Testis (tissue), 2 donors: ENCODE measurements at regions not wholly inside any gene's neighbourhood (a gene's known extent, or its start where the extent isn't known, plus 50 kb on each side); places are given as distances from the start of the nearest gene placed in this dataset.

Experiments used
- DNase-seq: peaks from one replicate; pipeline ENCODE4 v3.0.0-alpha.2; 2019
- H3K27ac ChIP-seq, 2 donors: fragments of 200-600 bp; sonication (generic); one replicate each; pipeline ENCODE4 v1.5.1; 2019
- H3K27me3 ChIP-seq: fragments of 200-600 bp; sonication (generic); one replicate; pipeline ENCODE4 v1.5.1; 2019
- H3K36me3 ChIP-seq: fragments of 200-600 bp; sonication (generic); one replicate; pipeline ENCODE4 v1.5.1; 2017; ENCODE audit warnings: low read depth; ENCODE audit errors: missing control alignments
- H3K4me1 ChIP-seq: fragments of 200-600 bp; sonication (generic); one replicate; pipeline ENCODE4 v1.5.1; 2019
- H3K4me3 ChIP-seq, 2 donors: fragments of 200-600 bp; sonication (generic); one replicate each; pipeline ENCODE4 v1.5.1; 2017 to 2019
- H3K9me3 ChIP-seq: fragments of 200-600 bp; sonication (generic); one replicate; pipeline ENCODE4 v1.5.1; 2017
- CTCF ChIP-seq, 3 experiments: fragments of 450-650 bp in 2 of 3; fragments of 200-600 bp in 1 of 3; sonication (generic) in 1 of 3; IDR thresholded peaks; one replicate each; pipeline ENCODE4 v1.5.1; 2016 to 2019; ENCODE audit warnings: antibody characterized with exemption in 3 of 3, mild to moderate bottlenecking in 2 of 3, moderate library complexity in 1 of 3
- POLR2A ChIP-seq: fragments of 450-650 bp; IDR thresholded peaks from one replicate; pipeline ENCODE4 v1.6.1; 2017; ENCODE audit warnings: antibody characterized with exemption, mild to moderate bottlenecking, moderate library complexity
- WGBS, 2 donors: methylation state at CpG; one replicate each; pipeline ENCODE4 v1.1.5; 2018; 5-methylcytosine and 5-hydroxymethylcytosine counted together
- intact Hi-C: fragments of 100-400 bp; cut with DNase I; formaldehyde crosslinking; loops from one replicate; pipeline ENCODE4 v1.15.1; 2023; ENCODE audit warnings: low total_unique reads

- intact Hi-C loops, result no loop called here
- no peak for TF ChIP-seq POLR2A
- no peak for TF ChIP-seq CTCF (IDR thresholded peaks at IDR 0.05)
- Histone ChIP-seq H3K4me1 (no peaks in the 10 kb centered on the region), H3K27me3 (no peaks in the 10 kb centered on the region), H3K36me3 (no peaks in the 10 kb centered on the region), H3K27ac (no peak overlapping the region), H3K4me3 (no peak overlapping the region), H3K9me3 (no peaks in the 10 kb centered on the region)
- 86 to 91% methylated on average over 4 of the region's 4 CpGs for WGBS, 2 donors
- DNase-seq, result no peak
Observed at GRCh38 chr4:185899833-185900232, 87.8 kb upstream of the SORBS2 start.

GRCh38 chr4:185902654-185903053 lies 90.7 kb upstream of the SORBS2 start:
- Histone ChIP-seq H3K27me3 (no peaks in the 10 kb centered on the region), H3K9me3 (no peaks in the 10 kb centered on the region), H3K4me3 (no peak overlapping the region), H3K4me1 (no peaks in the 10 kb centered on the region), H3K36me3 (no peaks in the 10 kb centered on the region), H3K27ac (no peak overlapping the region)
- 84 to 92% methylated on average over 4 of the region's 4 CpGs for WGBS, 2 donors
- TF ChIP-seq CTCF (IDR thresholded peaks at IDR 0.05) (no peak), POLR2A (no peak)
- DNase-seq, result no peak
- intact Hi-C loops, result no loop called here

- Histone ChIP-seq H3K27me3 (no peaks in the 10 kb centered on the region), H3K36me3 (no peaks in the 10 kb centered on the region), H3K4me3 (no peak overlapping the region), H3K27ac (no peak overlapping the region), H3K9me3 (no peaks in the 10 kb centered on the region), H3K4me1 (no peaks in the 10 kb centered on the region)
- intact Hi-C loops, result no loop called here
- WGBS, 2 donors, result 98 to 100% methylated on average over 1 of the region's 1 CpG
- no peak for DNase-seq
- no peak for TF ChIP-seq POLR2A
- no peak for TF ChIP-seq CTCF (IDR thresholded peaks at IDR 0.05)
Observed at GRCh38 chr4:185903205-185903604, 91.2 kb upstream of the SORBS2 start.

GRCh38 chr4:185904381-185904780 lies 92.4 kb upstream of the SORBS2 start:
- no peaks in the 10 kb centered on the region for H3K9me3 ChIP-seq
- H3K27me3 ChIP-seq, result no peaks in the 10 kb centered on the region
- intact Hi-C loops, result no loop called here
- TF ChIP-seq CTCF (IDR thresholded peaks at IDR 0.05), result no peak
- TF ChIP-seq POLR2A, result no peak
- no peaks in the 10 kb centered on the region for H3K4me1 ChIP-seq
- H3K4me3 ChIP-seq, result no peak overlapping the region
- DNase-seq, result no peak
- H3K27ac ChIP-seq, result no peak overlapping the region
- no peaks in the 10 kb centered on the region for H3K36me3 ChIP-seq
- 81 to 87% methylated on average over 5 of the region's 5 CpGs for WGBS, 2 donors

- Histone ChIP-seq H3K9me3 (no peaks in the 10 kb centered on the region), H3K36me3 (no peaks in the 10 kb centered on the region), H3K27ac (no peak overlapping the region), H3K4me1 (no peaks in the 10 kb centered on the region), H3K4me3 (no peak overlapping the region), H3K27me3 (no peaks in the 10 kb centered on the region)
- TF ChIP-seq POLR2A, result no peak
- no peak for TF ChIP-seq CTCF (IDR thresholded peaks at IDR 0.05)
- WGBS, 2 donors, result 73 to 98% methylated on average over 2 of the region's 2 CpGs
- intact Hi-C loops, result no loop called here
- no peak for DNase-seq
Observed at GRCh38 chr4:185909972-185910371, 98.0 kb upstream of the SORBS2 start.
